CD4-positive, alpha-beta T cell treated with Interleukin-12 subunit alpha and Interleukin-12 subunit beta, for 1 hour (primary cell): ENCODE measurements at regions not wholly inside any gene's neighbourhood (a gene's known extent, or its start where the extent isn't known, plus 50 kb on each side); places are given as distances from the start of the nearest gene placed in this dataset.

Source experiments
- DNase-seq: peaks from one replicate; pipeline ENCODE4 v3.0.0-alpha.2; 2020

DNA sequence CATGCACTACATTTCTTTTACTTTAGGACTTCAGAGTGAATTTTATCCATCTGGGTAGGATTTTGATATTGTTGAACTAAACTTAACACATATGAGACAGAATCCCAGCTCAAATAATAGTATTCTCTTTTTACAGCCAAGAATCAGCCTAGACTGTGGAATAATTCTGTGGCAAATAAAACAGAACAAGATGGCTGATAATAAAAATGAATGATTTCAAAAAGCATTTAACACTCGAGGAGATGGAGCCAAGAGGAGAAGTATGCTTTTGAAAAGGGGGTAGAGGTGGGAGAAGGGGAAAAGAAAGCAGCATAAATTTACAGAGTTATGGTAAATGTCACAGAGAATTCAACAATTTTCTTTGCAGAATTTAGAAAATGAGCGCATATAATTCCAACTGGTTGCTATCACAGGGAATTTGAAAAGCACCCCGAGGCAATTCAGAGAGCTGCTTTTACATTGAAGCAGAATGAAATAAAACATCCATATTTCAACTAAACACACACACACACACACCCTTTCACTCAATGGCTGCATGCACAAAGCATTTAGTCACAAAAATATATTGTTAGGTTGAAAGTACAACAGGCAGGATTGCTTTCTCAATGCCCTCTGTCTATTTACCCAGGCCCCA is 60.2 kb upstream of the DMAC1 start:
- no peak for DNase-seq

DNA sequence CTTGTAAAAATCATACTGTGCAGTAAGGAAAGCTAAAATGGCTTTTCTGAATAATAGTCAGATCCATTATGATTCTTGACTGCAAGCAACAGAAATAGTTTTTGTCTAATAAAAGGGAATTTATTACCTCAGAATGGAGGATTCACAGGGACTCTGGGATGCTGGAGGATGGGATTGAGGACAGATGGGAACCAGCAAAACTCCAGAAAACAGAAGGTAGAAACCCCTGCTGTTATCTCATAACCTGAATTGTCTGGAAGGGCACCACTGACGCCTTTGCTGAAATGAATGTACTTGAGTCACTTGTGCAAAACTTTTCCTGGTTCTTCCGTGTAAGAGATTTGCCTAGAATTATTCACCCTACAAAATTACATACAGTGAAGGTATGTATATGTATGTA is 58.6 kb upstream of the DMAC1 start:
- no peak for DNase-seq

DNA sequence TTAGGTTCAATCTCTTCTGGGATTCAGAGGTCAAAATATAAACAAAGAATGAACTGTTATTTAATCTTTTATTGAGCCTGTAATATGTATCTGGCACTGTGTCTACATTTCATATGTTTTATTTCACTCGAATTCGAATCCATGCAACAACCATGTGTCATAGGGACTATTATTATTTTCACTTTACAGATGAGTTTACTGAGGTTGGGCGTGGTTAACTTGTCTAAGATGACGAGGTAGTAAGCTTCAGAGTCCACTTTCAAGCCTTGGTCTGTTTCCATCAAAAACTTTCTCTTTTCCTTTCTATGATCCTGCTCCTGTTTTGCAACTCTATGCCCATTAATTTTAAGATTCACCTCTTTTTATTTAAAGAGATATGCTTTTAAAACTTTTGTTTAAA is 55.2 kb upstream of the DMAC1 start:
- DNase-seq, result no peak
